Pancreas (tissue), 10 donors: ENCODE measurements at regions not wholly inside any gene's neighbourhood (a gene's known extent, or its start where the extent isn't known, plus 50 kb on each side); places are given as distances from the start of the nearest gene placed in this dataset.

Experiments
- ATAC-seq, 4 donors: fragments of 200-7000 bp; cut with Tn5 transposase; one replicate each; pipeline versions ENCODE4 v1.8.0 to v1.9.1; 2020; ENCODE audit warnings: mild to moderate bottlenecking in 4 of 4, moderate library complexity in 4 of 4
- DNase-seq, 6 donors: peaks; one replicate each; pipeline ENCODE4 v3.0.0-alpha.2; 2020
- FAIRE-seq: peaks from 2 replicates; lab custom pipeline; 2012; peaks lifted over from hg19 to GRCh38; lab: Jason Lieb, UNC
- H3K27ac ChIP-seq, 4 donors: fragments of 200-600 bp; sonication (generic); 1 replicate in 3 of 4; 2 replicates in 1 of 4; pipeline versions ENCODE4 v1.5.0 to v1.8.0; 2020
- H3K27me3 ChIP-seq, 4 donors: fragments of 200-600 bp; one replicate each; pipeline ENCODE4 v1.8.0; 2021
- H3K36me3 ChIP-seq, 3 donors: fragments of 200-600 bp; sonication (generic) in 1 of 3; one replicate each; pipeline versions ENCODE4 v1.5.0 to v1.8.0; 2020 to 2021
- H3K4me1 ChIP-seq, 3 donors: fragments of 200-600 bp; one replicate each; pipeline ENCODE4 v1.8.0; 2021
- H3K4me3 ChIP-seq, 4 donors: fragments of 200-600 bp; sonication (generic) in 2 of 4; one replicate each; pipeline versions ENCODE4 v1.5.0 to v1.8.0; 2020 to 2021
- H3K9me3 ChIP-seq, 4 donors: fragments of 200-600 bp; one replicate each; pipeline ENCODE4 v1.8.0; 2021
- CTCF ChIP-seq, 4 donors: fragments of 200-600 bp; sonication (generic) in 3 of 4; IDR thresholded peaks; one replicate each; pipeline versions ENCODE4 v1.5.0 to v1.8.0; 2021; ENCODE audit warnings: antibody characterized with exemption in 4 of 4
- WGBS, 2 donors: extraction: QIAGEN DNeasy Blood & Tissue Kit; methylation state at CpG; one replicate each; pipeline ENCODE4 v1.1.7; 2013; 5-methylcytosine and 5-hydroxymethylcytosine counted together
- intact Hi-C, 3 donors: fragments of 100-400 bp; cut with DNase I; formaldehyde crosslinking; loops; one replicate each; pipeline versions ENCODE4 v1.11.1 to v1.14.2; 2022
- donor health status: healthy with polysubstance abuse.
- donor health status: DM: no; HTN: no; CAD: no; lungs with moderate emphysema.
- donor health status: DM: no; HTN: no; CAD: no.
- donor health status: control.
- donor health status: control.
- donor health status: Bipolar disorder and iron deficiency.
- donor health status: DM: yes; HTN: yes; CAD: no.
- donor health status: DM: no; HTN: no; CAD: no.
- donor health status: DM: no; HTN: no; CAD: no.
- donor health status: DM: yes; HTN: yes; CAD: no.

- TF ChIP-seq CTCF (IDR thresholded peaks at IDR 0.05): no peak
- Histone ChIP-seq H3K4me1 (no peaks in the 10 kb centered on the region), H3K27ac (no peak overlapping the region), H3K27me3 (no peaks in the 10 kb centered on the region), H3K9me3 (no peaks in the 10 kb centered on the region), H3K4me3 (no peak overlapping the region), H3K36me3 (no peaks in the 10 kb centered on the region)
- DNase-seq (no peak), ATAC-seq (no peak), FAIRE-seq (no peak)
- intact Hi-C loops: no loop called here
- 13 to 25% methylated on average over 1 of the region's 1 CpG for WGBS, 2 donors
These were observed 395.5 kb downstream of the STK39 start for GRCh38 chr2:167851876-167852275.

GRCh38 chr2:167851323-167851860 is 396.0 kb downstream of the STK39 start:
- no peaks in the 10 kb centered on the region for H3K27me3 ChIP-seq
- ATAC-seq: no peak
- no peak overlapping the region for H3K4me3 ChIP-seq
- intact Hi-C loops: no loop called here
- no peak for TF ChIP-seq CTCF (IDR thresholded peaks at IDR 0.05)
- H3K27ac ChIP-seq: no peak overlapping the region
- no peak for FAIRE-seq
- H3K36me3 ChIP-seq: no peaks in the 10 kb centered on the region
- DNase-seq: no peak
- no peaks in the 10 kb centered on the region for H3K4me1 ChIP-seq
- H3K9me3 ChIP-seq: no peaks in the 10 kb centered on the region
- 64 to 66% methylated on average over 4 of the region's 4 CpGs for WGBS, 2 donors

GRCh38 chr2:167844714-167845530 is 402.5 kb downstream of the STK39 start:
- WGBS, 2 donors: 87 to 89% methylated on average over 9 of the region's 9 CpGs
- Histone ChIP-seq H3K27me3 (no peaks in the 10 kb centered on the region), H3K9me3 (no peaks in the 10 kb centered on the region), H3K36me3 (no peaks in the 10 kb centered on the region), H3K4me1 (no peaks in the 10 kb centered on the region), H3K27ac (no peak overlapping the region), H3K4me3 (no peak overlapping the region)
- no peak for DNase-seq
- intact Hi-C loops: no loop called here
- TF ChIP-seq CTCF (IDR thresholded peaks at IDR 0.05): no peak
- no peak for ATAC-seq
- no peak for FAIRE-seq

GRCh38 chr2:167843657-167844056 is 403.7 kb downstream of the STK39 start:
- Histone ChIP-seq H3K27ac (no peak overlapping the region), H3K4me3 (no peak overlapping the region), H3K36me3 (no peaks in the 10 kb centered on the region), H3K27me3 (no peaks in the 10 kb centered on the region), H3K4me1 (no peaks in the 10 kb centered on the region), H3K9me3 (no peaks in the 10 kb centered on the region)
- no peak for TF ChIP-seq CTCF (IDR thresholded peaks at IDR 0.05)
- no peak for DNase-seq
- 83 to 88% methylated on average over 2 of the region's 2 CpGs for WGBS, 2 donors
- FAIRE-seq: no peak
- no peak for ATAC-seq
- intact Hi-C loops: no loop called here

- no peak for ATAC-seq
These were observed 404.2 kb downstream of the STK39 start for GRCh38 chr2:167843217-167843616.

More at GRCh38 chr2:167843217-167843616, 404.2 kb downstream of the STK39 start:
- intact Hi-C loops: no loop called here
- Histone ChIP-seq H3K27me3 (no peaks in the 10 kb centered on the region), H3K36me3 (no peaks in the 10 kb centered on the region), H3K4me3 (no peak overlapping the region), H3K9me3 (no peaks in the 10 kb centered on the region), H3K4me1 (no peaks in the 10 kb centered on the region), H3K27ac (no peak overlapping the region)
- DNase-seq (no peak), FAIRE-seq (no peak)
- WGBS, 2 donors: 95 to 96% methylated on average over 1 of the region's 1 CpG
- TF ChIP-seq CTCF (IDR thresholded peaks at IDR 0.05): no peak
